Fibroblast of mammary gland (primary cell): ENCODE measurements at regions not wholly inside any gene's neighbourhood (a gene's known extent, or its start where the extent isn't known, plus 50 kb on each side); places are given as distances from the start of the nearest gene placed in this dataset.
A peak's percentile ranks its signal among the peaks of the same experiment; 100 is the strongest.

Source experiments
- DNase-seq: peaks from one replicate; pipeline ENCODE4 v3.0.0-alpha.2; 2010; ENCODE audit warnings: low read depth
- H3K4me3 ChIP-seq: 2 replicates; pipeline ENCODE4 v1.5.1; 2011; ENCODE audit warnings: low read depth, mild to moderate bottlenecking, low read length, moderate library complexity; ENCODE audit not compliant: control insufficient read depth
- CTCF ChIP-seq: conservative IDR thresholded peaks from 2 replicates; pipeline ENCODE4 v1.5.1; 2011; ENCODE audit warnings: low read depth, low read length, inconsistent platforms; ENCODE audit not compliant: control insufficient read depth, insufficient read depth

- peak; percentile 28 for DNase-seq
- TF ChIP-seq CTCF: no peak
- H3K4me3 ChIP-seq: no peak overlapping the region
Observed at GRCh38 chr15:29920515-29920914, 98.2 kb upstream of the TJP1 start.

- DNase-seq: no peak
- TF ChIP-seq CTCF: no peak
- no peak overlapping the region for H3K4me3 ChIP-seq
Observed at GRCh38 chr15:29919380-29919881, 97.2 kb upstream of the TJP1 start.

GRCh38 chr15:29917600-29918597, 95.6 kb upstream of the TJP1 start:
- TF ChIP-seq CTCF: no peak
- DNase-seq: peak; percentile 55
- H3K4me3 ChIP-seq: no peak overlapping the region

GRCh38 chr15:29914511-29914926, 92.3 kb upstream of the TJP1 start:
- TF ChIP-seq CTCF: no peak
- no peak for DNase-seq
- H3K4me3 ChIP-seq: no peak overlapping the region

DNA sequence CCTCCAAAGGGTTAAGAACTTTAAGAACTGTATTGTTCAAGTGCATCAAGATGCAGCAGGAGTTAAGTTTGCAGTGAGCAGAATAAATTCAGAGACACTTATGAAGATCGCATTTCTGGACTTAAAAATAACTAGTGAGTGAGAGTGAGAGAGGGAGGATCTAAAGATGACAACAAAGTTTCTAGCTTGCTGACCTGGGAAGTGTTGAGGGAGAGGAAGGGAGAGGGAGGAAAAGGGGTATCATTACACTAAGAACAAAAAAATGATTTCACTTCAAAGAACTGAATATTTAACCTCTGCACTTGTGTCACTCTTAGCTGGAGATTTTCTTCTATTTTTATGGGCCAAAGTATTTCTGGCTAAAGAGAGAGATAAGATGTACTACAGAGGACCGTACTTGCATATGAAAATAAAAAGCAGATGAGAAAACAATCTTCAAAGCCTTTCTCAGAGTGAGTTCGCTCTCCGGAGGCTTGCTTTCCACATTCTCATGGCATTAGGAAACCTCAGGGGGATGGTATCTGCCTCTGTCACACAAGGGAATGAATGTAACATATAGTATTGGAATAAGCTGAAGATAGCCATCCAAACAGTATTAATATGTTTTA, 91.4 kb upstream of the TJP1 start:
- no peak overlapping the region for H3K4me3 ChIP-seq
- TF ChIP-seq CTCF: no peak
- DNase-seq: peak; percentile 61

DNA sequence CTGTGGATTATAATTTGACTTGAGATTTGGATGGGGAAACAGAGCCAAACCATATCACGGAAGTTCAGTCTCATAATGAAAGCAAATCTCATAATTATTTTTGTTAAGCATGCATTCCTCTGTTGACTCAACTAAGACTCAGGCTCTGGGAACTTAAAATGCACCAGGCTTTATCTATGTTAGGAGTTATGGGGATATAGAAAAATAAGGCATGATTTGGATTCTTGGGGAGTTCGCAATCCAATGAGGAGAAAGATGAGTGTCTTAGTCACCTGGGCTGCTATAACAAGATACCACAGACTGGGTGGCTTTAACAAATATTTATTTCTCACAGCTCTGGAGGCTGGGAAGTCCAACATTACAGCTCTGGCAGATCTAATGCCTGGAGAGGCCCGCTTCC, 89.4 kb upstream of the TJP1 start:
- TF ChIP-seq CTCF: no peak
- no peak for DNase-seq
- H3K4me3 ChIP-seq: no peak overlapping the region
